Tibial nerve (tissue), 4 donors: ENCODE measurements at regions not wholly inside any gene's neighbourhood (a gene's known extent, or its start where the extent isn't known, plus 50 kb on each side); places are given as distances from the start of the nearest gene placed in this dataset.
"Not testable (repeated sequence)": the region's sequence is repeated elsewhere in the genome, so short reads cannot be mapped to it uniquely, and the experiment has no call there.

Experiments
- DNase-seq, 2 donors: peaks; one replicate each; pipeline ENCODE4 v3.0.0-alpha.2; 2019; ENCODE audit warnings: low spot score in 2 of 2
- H3K27ac ChIP-seq, 4 donors: fragments of 200-600 bp; sonication (generic) in 3 of 4; one replicate each; pipeline ENCODE4 v1.5.1; 2017 to 2019; ENCODE audit warnings: mild to moderate bottlenecking in 1 of 4
- H3K27me3 ChIP-seq, 2 donors: fragments of 200-600 bp; sonication (generic) in 1 of 2; one replicate each; pipeline versions ENCODE4 v1.5.1 to v1.6.0; 2017 to 2019
- H3K36me3 ChIP-seq, 3 donors: fragments of 200-600 bp; sonication (generic); one replicate each; pipeline ENCODE4 v1.5.1; 2018 to 2019
- H3K4me1 ChIP-seq, 4 donors: fragments of 200-600 bp; sonication (generic) in 3 of 4; one replicate each; pipeline ENCODE4 v1.5.1; 2017 to 2019
- H3K4me3 ChIP-seq, 4 donors: fragments of 200-600 bp; sonication (generic) in 3 of 4; one replicate each; pipeline ENCODE4 v1.5.1; 2017 to 2019; ENCODE audit warnings: mild to moderate bottlenecking in 1 of 4, moderate library complexity in 1 of 4
- H3K9me3 ChIP-seq, 4 donors: fragments of 200-600 bp; sonication (generic) in 3 of 4; one replicate each; pipeline ENCODE4 v1.5.1; 2017 to 2019
- CTCF ChIP-seq, 5 experiments: fragments of 200-600 bp in 3 of 5; fragments of 450-650 bp in 2 of 5; sonication (generic) in 3 of 5; IDR thresholded peaks; one replicate each; pipeline ENCODE4 v1.5.1; 2016 to 2019; ENCODE audit warnings: antibody characterized with exemption in 5 of 5, mild to moderate bottlenecking in 3 of 5, moderate library complexity in 2 of 5
- EP300 ChIP-seq, 2 donors: sonication (generic); formaldehyde crosslinking; IDR thresholded peaks; one replicate each; pipeline ENCODE4 v1.6.1; 2017; ENCODE audit warnings: antibody characterized with exemption in 2 of 2, mild to moderate bottlenecking in 1 of 2
- POLR2A ChIP-seq, 2 donors: fragments of 450-650 bp; IDR thresholded peaks; one replicate each; pipeline ENCODE4 v1.6.1; 2017; ENCODE audit warnings: antibody characterized with exemption in 2 of 2, mild to moderate bottlenecking in 2 of 2, moderate library complexity in 2 of 2
- WGBS, 2 donors: methylation state at CpG; one replicate each; pipeline ENCODE4 v1.1.5; 2018; 5-methylcytosine and 5-hydroxymethylcytosine counted together

- WGBS, 2 donors, result 68 to 76% methylated on average over 7 of the region's 7 CpGs
- H3K9me3 ChIP-seq, H3K36me3 ChIP-seq, H3K4me1 ChIP-seq, DNase-seq, H3K4me3 ChIP-seq, H3K27ac ChIP-seq, H3K27me3 ChIP-seq: not testable (repeated sequence)
Observed at GRCh38 chr1:228796945-228797344, 61.7 kb downstream of the RHOU start.

GRCh38 chr1:228798035-228798434 is 62.8 kb downstream of the RHOU start:
- Histone ChIP-seq H3K4me1 (peaks cover 0 to 12% (median 3%) of the 10 kb centered on the region in 4 donors), H3K9me3 (peaks cover 0 to 4% (median 0%) of the 10 kb centered on the region in 4 donors), H3K36me3 (no peaks in the 10 kb centered on the region), H3K27me3 (no peaks in the 10 kb centered on the region), H3K27ac (no peak overlapping the region), H3K4me3 (no peak overlapping the region)
- DNase-seq, result no peak
- no peak for TF ChIP-seq POLR2A (IDR thresholded peaks at IDR 0.05)
- TF ChIP-seq EP300 (IDR thresholded peaks at IDR 0.05), result no peak
- WGBS, 2 donors, result 68 to 85% methylated on average over 2 of the region's 2 CpGs

- H3K36me3 ChIP-seq, result no peaks in the 10 kb centered on the region
- H3K27me3 ChIP-seq, result no peaks in the 10 kb centered on the region
- WGBS, 2 donors, result 86 to 91% methylated on average over 5 of the region's 5 CpGs
- no peak overlapping the region for H3K27ac ChIP-seq
- H3K9me3 ChIP-seq, result peaks cover 0 to 4% (median 0%) of the 10 kb centered on the region in 4 donors
- no peak for DNase-seq
- H3K4me1 ChIP-seq, result peaks cover 0 to 17% (median 3%) of the 10 kb centered on the region in 4 donors
- TF ChIP-seq CTCF (IDR thresholded peaks at IDR 0.05), result no peak
- no peak for TF ChIP-seq POLR2A (IDR thresholded peaks at IDR 0.05)
- TF ChIP-seq EP300 (IDR thresholded peaks at IDR 0.05), result no peak
- no peak overlapping the region for H3K4me3 ChIP-seq
Observed at GRCh38 chr1:228798548-228798947, 63.3 kb downstream of the RHOU start.

GRCh38 chr1:228799924-228800323 is 64.6 kb downstream of the RHOU start:
- Histone ChIP-seq H3K36me3 (no peaks in the 10 kb centered on the region), H3K9me3 (peaks cover 0 to 4% (median 0%) of the 10 kb centered on the region in 4 donors), H3K27ac (no peak overlapping the region), H3K27me3 (no peaks in the 10 kb centered on the region), H3K4me3 (no peak overlapping the region), H3K4me1 (peaks cover 0 to 19% (median 3%) of the 10 kb centered on the region in 4 donors)
- 54 to 58% methylated on average over 3 of the region's 3 CpGs for WGBS, 2 donors
- TF ChIP-seq EP300 (IDR thresholded peaks at IDR 0.05) (no peak), CTCF (IDR thresholded peaks at IDR 0.05) (no peak)
- no peak for DNase-seq

- Histone ChIP-seq H3K27ac (no peak overlapping the region), H3K4me3 (no peak overlapping the region), H3K4me1 (peaks cover 0 to 25% (median 3%) of the 10 kb centered on the region in 4 donors), H3K36me3 (no peaks in the 10 kb centered on the region), H3K9me3 (peaks cover 0 to 4% (median 0%) of the 10 kb centered on the region in 4 donors), H3K27me3 (no peaks in the 10 kb centered on the region)
- no peak for DNase-seq
- TF ChIP-seq POLR2A (IDR thresholded peaks at IDR 0.05), result no peak
- no peak for TF ChIP-seq EP300 (IDR thresholded peaks at IDR 0.05)
Observed at GRCh38 chr1:228801068-228801467, 65.8 kb downstream of the RHOU start.

- H3K4me1 ChIP-seq, result peaks cover 0 to 25% (median 3%) of the 10 kb centered on the region in 4 donors
- H3K27ac ChIP-seq, result peak overlapping the region in 3 of 4 donors; percentile 7 to 78 (median 76)
- H3K27me3 ChIP-seq, result no peaks in the 10 kb centered on the region
- peak; percentile 18 to 30 for DNase-seq
- 45 to 50% methylated on average over 11 of the region's 11 CpGs for WGBS, 2 donors
- TF ChIP-seq CTCF (IDR thresholded peaks at IDR 0.05) (no peak), EP300 (IDR thresholded peaks at IDR 0.05) (peak in 1 of 2 donors; percentile 69)
- H3K36me3 ChIP-seq, result no peaks in the 10 kb centered on the region
- H3K4me3 ChIP-seq, result no peak overlapping the region
- no peaks in the 10 kb centered on the region for H3K9me3 ChIP-seq
Observed at GRCh38 chr1:228802386-228803220, 67.3 kb downstream of the RHOU start.
